GM19455 (cell line): ENCODE measurements at regions not wholly inside any gene's neighbourhood (a gene's known extent, or its start where the extent isn't known, plus 50 kb on each side); places are given as distances from the start of the nearest gene placed in this dataset.
"Not testable (repeated sequence)": the region's sequence is repeated elsewhere in the genome, so short reads cannot be mapped to it uniquely, and the experiment has no call there.

Experiments
- ATAC-seq: cut with Tn5 transposase; IDR thresholded peaks from one replicate; pipeline ENCODE4 v1.9.1; 2021; ENCODE audit not compliant: unreplicated experiment

GRCh38 chr14:34139160-34140121 is 188.6 kb upstream of the EGLN3 start:
- not testable (repeated sequence) for ATAC-seq

GRCh38 chr14:34138175-34138574 is 187.3 kb upstream of the EGLN3 start:
- ATAC-seq: no peak

- no peak for ATAC-seq
Measured at GRCh38 chr14:34137001-34137745, 186.3 kb upstream of the EGLN3 start.

GRCh38 chr14:34135492-34135891 is 184.6 kb upstream of the EGLN3 start:
- no peak for ATAC-seq

GRCh38 chr14:34134484-34134883 is 183.6 kb upstream of the EGLN3 start:
- ATAC-seq: no peak

- no peak for ATAC-seq
Measured at GRCh38 chr14:34129927-34130552, 179.2 kb upstream of the EGLN3 start.

GRCh38 chr14:34128665-34129064 is 177.8 kb upstream of the EGLN3 start:
- no peak for ATAC-seq

GRCh38 chr14:34126586-34126985 is 175.7 kb upstream of the EGLN3 start:
- ATAC-seq: no peak

GRCh38 chr14:34124585-34124984 is 173.7 kb upstream of the EGLN3 start:
- ATAC-seq: no peak

- ATAC-seq: no peak
Measured at GRCh38 chr14:34122650-34123049, 171.8 kb upstream of the EGLN3 start.

GRCh38 chr14:34122081-34122480 is 171.2 kb upstream of the EGLN3 start:
- no peak for ATAC-seq

- ATAC-seq: no peak
Measured at GRCh38 chr14:34120185-34120977, 169.5 kb upstream of the EGLN3 start.

- no peak for ATAC-seq
Measured at GRCh38 chr14:34119107-34119858, 168.4 kb upstream of the EGLN3 start.

- no peak for ATAC-seq
Measured at GRCh38 chr14:34113991-34114390, 163.1 kb upstream of the EGLN3 start.

- no peak for ATAC-seq
Measured at GRCh38 chr14:34113005-34113511, 162.2 kb upstream of the EGLN3 start.

- no peak for ATAC-seq
Measured at GRCh38 chr14:34111953-34112352, 161.1 kb upstream of the EGLN3 start.

- ATAC-seq: no peak
Measured at GRCh38 chr14:34111505-34111904, 160.6 kb upstream of the EGLN3 start.

GRCh38 chr14:34110531-34110930 is 159.7 kb upstream of the EGLN3 start:
- ATAC-seq: no peak

GRCh38 chr14:34107441-34107840 is 156.6 kb upstream of the EGLN3 start:
- no peak for ATAC-seq

GRCh38 chr14:34106310-34106709 is 155.4 kb upstream of the EGLN3 start:
- no peak for ATAC-seq
